AG10803 (cell line): ENCODE measurements at regions not wholly inside any gene's neighbourhood (a gene's known extent, or its start where the extent isn't known, plus 50 kb on each side); places are given as distances from the start of the nearest gene placed in this dataset.

Source experiments
- DNase-seq: peaks from one replicate; pipeline ENCODE4 v3.0.0; 2010; ENCODE audit warnings: low read depth
- H3K4me3 ChIP-seq: 2 replicates; pipeline ENCODE4 v1.5.1; 2011; ENCODE audit warnings: mild to moderate bottlenecking, low read length, control low read depth
- TF ChIP-seq, protein P1 (sequence below): conservative IDR thresholded peaks from 2 replicates; pipeline ENCODE4 v1.5.1; 2011; ENCODE audit warnings: mild to moderate bottlenecking, low read length, control low read depth, inconsistent platforms

DNA sequence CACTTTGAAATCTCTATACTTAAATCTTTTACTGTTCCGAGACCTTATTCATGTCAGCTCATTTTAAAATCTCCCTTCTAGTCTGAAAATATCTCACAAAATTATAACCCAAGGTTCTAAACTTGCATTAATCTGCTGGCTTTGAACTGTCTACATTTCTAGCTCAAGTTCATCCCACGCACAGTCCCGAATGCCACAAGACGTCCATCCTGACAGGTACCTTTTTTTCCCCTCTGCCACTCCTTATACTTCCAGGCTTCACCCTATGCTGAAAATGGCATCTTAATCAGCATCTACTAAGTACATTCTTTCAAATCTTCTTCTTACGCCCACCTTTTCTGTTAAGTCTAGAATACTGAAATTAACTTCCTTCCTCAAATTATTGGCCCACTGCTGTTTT, 259.2 kb upstream of the GALNTL6 start:
- H3K4me3 ChIP-seq = no peak overlapping the region
- TF ChIP-seq, protein P1, sequence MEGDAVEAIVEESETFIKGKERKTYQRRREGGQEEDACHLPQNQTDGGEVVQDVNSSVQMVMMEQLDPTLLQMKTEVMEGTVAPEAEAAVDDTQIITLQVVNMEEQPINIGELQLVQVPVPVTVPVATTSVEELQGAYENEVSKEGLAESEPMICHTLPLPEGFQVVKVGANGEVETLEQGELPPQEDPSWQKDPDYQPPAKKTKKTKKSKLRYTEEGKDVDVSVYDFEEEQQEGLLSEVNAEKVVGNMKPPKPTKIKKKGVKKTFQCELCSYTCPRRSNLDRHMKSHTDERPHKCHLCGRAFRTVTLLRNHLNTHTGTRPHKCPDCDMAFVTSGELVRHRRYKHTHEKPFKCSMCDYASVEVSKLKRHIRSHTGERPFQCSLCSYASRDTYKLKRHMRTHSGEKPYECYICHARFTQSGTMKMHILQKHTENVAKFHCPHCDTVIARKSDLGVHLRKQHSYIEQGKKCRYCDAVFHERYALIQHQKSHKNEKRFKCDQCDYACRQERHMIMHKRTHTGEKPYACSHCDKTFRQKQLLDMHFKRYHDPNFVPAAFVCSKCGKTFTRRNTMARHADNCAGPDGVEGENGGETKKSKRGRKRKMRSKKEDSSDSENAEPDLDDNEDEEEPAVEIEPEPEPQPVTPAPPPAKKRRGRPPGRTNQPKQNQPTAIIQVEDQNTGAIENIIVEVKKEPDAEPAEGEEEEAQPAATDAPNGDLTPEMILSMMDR = no peak
- DNase-seq = no peak

DNA sequence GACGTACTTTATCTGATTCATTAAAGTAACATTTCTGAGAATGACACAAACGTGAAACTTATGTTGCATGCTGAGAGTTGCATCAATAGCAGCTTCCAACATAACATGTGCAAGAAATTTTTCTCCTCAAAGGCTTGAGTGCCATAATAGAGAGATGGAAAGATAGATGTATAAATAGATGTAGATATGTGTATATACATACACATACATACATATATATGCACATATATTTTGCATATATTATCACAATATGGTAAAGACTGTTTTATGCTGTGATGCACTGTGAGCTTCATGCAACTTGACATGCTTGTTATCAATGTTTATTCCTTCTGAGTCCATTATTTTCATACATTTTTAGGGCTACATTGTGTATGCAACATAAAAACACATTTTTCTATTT, 270.6 kb upstream of the GALNTL6 start:
- TF ChIP-seq, protein P1 = no peak
- H3K4me3 ChIP-seq = no peak overlapping the region
- DNase-seq = no peak

DNA sequence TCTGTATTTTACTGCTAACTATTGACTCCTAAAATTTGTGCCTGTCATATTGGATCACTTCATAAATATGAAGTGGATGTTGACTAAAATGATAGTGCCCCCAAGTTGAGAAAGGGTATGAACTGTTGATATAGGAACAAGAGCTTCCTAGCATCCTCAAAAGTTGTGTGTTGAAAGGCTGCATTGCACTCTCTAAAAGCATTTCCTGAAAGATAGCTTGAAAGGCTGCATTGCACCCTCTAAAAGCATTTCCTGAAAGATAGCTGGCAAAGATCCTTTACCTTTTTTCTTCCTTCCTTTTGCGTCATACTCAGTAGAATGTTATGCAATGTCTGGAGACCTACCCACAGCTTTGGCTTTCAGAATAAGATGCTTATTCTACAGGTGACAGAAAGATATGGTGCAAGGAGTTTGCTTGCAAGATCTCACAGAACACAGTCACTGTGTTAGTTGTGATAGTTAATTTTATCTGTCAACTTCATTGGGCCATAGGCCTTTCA, 274.6 kb upstream of the GALNTL6 start:
- DNase-seq = no peak
- no peak overlapping the region for H3K4me3 ChIP-seq
- TF ChIP-seq, protein P1 = no peak

DNA sequence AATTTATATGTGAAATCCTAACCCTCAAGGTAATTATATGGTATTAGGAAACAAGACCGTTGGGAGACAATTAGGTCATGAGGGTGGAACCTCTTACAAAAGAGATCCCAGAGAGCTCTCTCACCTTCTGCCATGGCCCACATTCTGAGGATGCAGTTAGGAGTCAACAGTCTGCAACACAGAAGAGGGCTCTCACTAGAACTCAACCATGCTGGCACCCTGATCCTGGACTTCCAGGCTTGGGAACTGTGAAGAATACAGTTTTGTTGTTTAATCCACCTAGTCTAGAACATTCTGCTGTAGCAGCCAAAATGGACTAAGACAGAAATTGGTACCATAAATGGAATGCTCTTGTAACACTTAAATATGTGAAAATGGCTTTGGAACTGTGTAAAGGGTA, 278.8 kb upstream of the GALNTL6 start:
- H3K4me3 ChIP-seq = no peak overlapping the region
- no peak for DNase-seq
- TF ChIP-seq, protein P1 = no peak

- H3K4me3 ChIP-seq = no peak overlapping the region
- DNase-seq = no peak
- TF ChIP-seq, protein P1 = no peak
Measured at GRCh38 chr4:171532968-171533367, 280.2 kb upstream of the GALNTL6 start.

DNA sequence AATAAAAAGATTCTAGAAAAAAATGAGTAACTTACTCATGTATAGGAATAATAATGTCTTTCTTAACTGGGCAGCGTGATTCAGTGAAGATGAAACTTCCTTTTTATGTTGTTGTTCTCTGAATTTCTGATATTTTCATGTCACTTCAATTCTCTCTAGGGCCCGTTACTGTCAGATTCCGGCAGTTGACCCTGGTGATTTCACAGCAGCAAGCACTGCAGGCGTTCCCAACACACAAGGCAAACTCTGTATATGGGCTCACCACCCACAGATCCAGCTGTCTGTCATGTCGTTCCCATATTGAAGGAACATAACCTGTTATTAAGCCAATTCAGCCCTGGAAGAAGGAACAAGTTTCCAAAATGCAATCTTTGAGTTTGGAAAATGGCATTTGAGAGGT, 288.3 kb upstream of the GALNTL6 start:
- H3K4me3 ChIP-seq = no peak overlapping the region
- DNase-seq = no peak
- TF ChIP-seq, protein P1 = no peak

DNA sequence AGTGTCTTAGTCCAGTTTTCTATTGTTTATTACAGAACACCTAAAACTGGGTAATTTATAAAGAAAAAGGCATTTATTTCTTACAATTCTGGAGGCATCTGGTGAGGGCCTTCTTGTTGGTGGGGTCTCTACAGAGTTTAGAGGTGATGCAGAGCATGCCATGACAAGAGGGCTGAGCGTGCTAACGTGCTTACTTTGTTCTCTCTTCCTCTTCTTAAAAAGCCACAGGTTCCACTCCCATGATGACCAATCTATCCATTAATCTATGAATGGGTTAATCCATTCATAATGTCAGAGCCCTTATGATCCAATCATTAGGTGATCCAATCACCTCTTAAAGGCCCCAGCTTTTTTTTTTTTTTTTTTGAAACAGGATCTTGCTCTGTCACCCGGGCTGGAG, 291.5 kb upstream of the GALNTL6 start:
- DNase-seq = no peak
- TF ChIP-seq, protein P1 = no peak
- H3K4me3 ChIP-seq = no peak overlapping the region
